GM13976 (cell line): ENCODE measurements at regions not wholly inside any gene's neighbourhood (a gene's known extent, or its start where the extent isn't known, plus 50 kb on each side); places are given as distances from the start of the nearest gene placed in this dataset.
"Not testable (repeated sequence)": the region's sequence is repeated elsewhere in the genome, so short reads cannot be mapped to it uniquely, and the experiment has no call there.

Source experiments
- DNase-seq: peaks from one replicate; pipeline ENCODE4 v3.0.0; 2012; ENCODE audit warnings: low spot score
- CTCF ChIP-seq: IDR thresholded peaks from 2 replicates; pipeline ENCODE4 v1.5.1; 2012; ENCODE audit warnings: borderline replicate concordance, mild to moderate bottlenecking; ENCODE audit not compliant: insufficient read depth; ENCODE audit errors: extremely low read depth, missing control alignments, control extremely low read depth
- in situ Hi-C: fragments of 300-500 bp; cut with MboI; formaldehyde crosslinking; loops from one replicate; pipeline ENCODE4 v1.12.0; 2022; ENCODE audit warnings: low sequenced_read_pairs, mixed read lengths, inconsistent platforms; ENCODE audit not compliant: unreplicated experiment

- in situ Hi-C loops: no loop called here
- DNase-seq: no peak
- TF ChIP-seq CTCF: no peak
Measured at GRCh38 chrX:63186137-63186536, 165.0 kb downstream of the SPIN4 start.

GRCh38 chrX:63179852-63180251 is 171.3 kb downstream of the SPIN4 start:
- in situ Hi-C loops: not testable (repeated sequence)

GRCh38 chrX:63176578-63176977 is 174.6 kb downstream of the SPIN4 start:
- DNase-seq, in situ Hi-C loops: not testable (repeated sequence)

More at GRCh38 chrX:63179852-63180251, 171.3 kb downstream of the SPIN4 start:
- DNase-seq: not testable (repeated sequence)

- in situ Hi-C loops, DNase-seq: not testable (repeated sequence)
Measured at GRCh38 chrX:63173841-63174718, 177.1 kb downstream of the SPIN4 start.

GRCh38 chrX:63169416-63169815 is 181.7 kb downstream of the SPIN4 start:
- DNase-seq, in situ Hi-C loops: not testable (repeated sequence)

GRCh38 chrX:63168949-63169348 is 182.2 kb downstream of the SPIN4 start:
- in situ Hi-C loops, DNase-seq: not testable (repeated sequence)

GRCh38 chrX:63167002-63167401 is 184.1 kb downstream of the SPIN4 start:
- DNase-seq, in situ Hi-C loops: not testable (repeated sequence)

GRCh38 chrX:63160994-63161393 is 190.1 kb downstream of the SPIN4 start:
- DNase-seq, in situ Hi-C loops: not testable (repeated sequence)

- DNase-seq, in situ Hi-C loops: not testable (repeated sequence)
Measured at GRCh38 chrX:63160340-63160739, 190.8 kb downstream of the SPIN4 start.

GRCh38 chrX:63145526-63145925 is 205.6 kb downstream of the SPIN4 start:
- DNase-seq, in situ Hi-C loops: not testable (repeated sequence)

- in situ Hi-C loops, DNase-seq: not testable (repeated sequence)
Measured at GRCh38 chrX:63142588-63142987, 208.5 kb downstream of the SPIN4 start.

GRCh38 chrX:63135859-63136258 is 215.3 kb downstream of the SPIN4 start:
- DNase-seq, in situ Hi-C loops: not testable (repeated sequence)

GRCh38 chrX:63128509-63128908 is 222.6 kb downstream of the SPIN4 start:
- no peak for DNase-seq
- peak; percentile 19 for TF ChIP-seq CTCF

More at GRCh38 chrX:63128509-63128908, 222.6 kb downstream of the SPIN4 start:
- in situ Hi-C loops: no loop called here
